ENCODE measurements at regions not wholly inside any gene's neighbourhood (a gene's known extent, or its start where the extent isn't known, plus 50 kb on each side); places are given as distances from the start of the nearest gene placed in this dataset.

- DNase-seq: no peak
- Histone ChIP-seq H3K9me3 (no peaks in the 10 kb centered on the region), H3K4me1 (no peaks in the 10 kb centered on the region), H3K27me3 (no peaks in the 10 kb centered on the region), H3K4me3 (no peak overlapping the region), H3K27ac (no peak overlapping the region), H3K36me3 (no peaks in the 10 kb centered on the region)
- intact Hi-C loops (cut with DNase I; ENCODE audit: low total_unique reads): no loop called here
- no peak for ATAC-seq
- in situ Hi-C loops (cut with MboI; ENCODE audit: low sequenced_read_pairs in 4 of 4): no loop called here
- TF ChIP-seq CTCF (IDR thresholded peaks at IDR 0.05 in 4 of 5, conservative IDR thresholded peaks at IDR 0.05 in 1 of 5): no peak
- no peak for TF ChIP-seq POLR2A (IDR thresholded peaks at IDR 0.05)
These were observed 153.0 kb downstream of the IRX2 start for GRCh38 chr5:2598503-2598902.

GRCh38 chr5:2594701-2595100, 156.8 kb downstream of the IRX2 start:
- Histone ChIP-seq H3K4me3 (no peak overlapping the region), H3K9me3 (no peaks in the 10 kb centered on the region), H3K4me1 (no peaks in the 10 kb centered on the region), H3K36me3 (no peaks in the 10 kb centered on the region), H3K27ac (no peak overlapping the region), H3K27me3 (no peaks in the 10 kb centered on the region)
- intact Hi-C loops (cut with DNase I; ENCODE audit: low total_unique reads): no loop called here
- DNase-seq (no peak), ATAC-seq (no peak)
- TF ChIP-seq POLR2A (IDR thresholded peaks at IDR 0.05) (no peak), CTCF (IDR thresholded peaks at IDR 0.05 in 4 of 5, conservative IDR thresholded peaks at IDR 0.05 in 1 of 5) (no peak)
- in situ Hi-C loops (cut with MboI; ENCODE audit: low sequenced_read_pairs in 4 of 4): no loop called here

GRCh38 chr5:2592766-2593165, 158.7 kb downstream of the IRX2 start:
- ATAC-seq (no peak), DNase-seq (no peak)
- Histone ChIP-seq H3K4me1 (no peaks in the 10 kb centered on the region), H3K4me3 (no peak overlapping the region), H3K27ac (no peak overlapping the region), H3K36me3 (no peaks in the 10 kb centered on the region), H3K9me3 (no peaks in the 10 kb centered on the region), H3K27me3 (no peaks in the 10 kb centered on the region)
- no peak for TF ChIP-seq POLR2A (IDR thresholded peaks at IDR 0.05)
- TF ChIP-seq CTCF (IDR thresholded peaks at IDR 0.05 in 4 of 5, conservative IDR thresholded peaks at IDR 0.05 in 1 of 5): no peak
- intact Hi-C loops (cut with DNase I; ENCODE audit: low total_unique reads): no loop called here
- in situ Hi-C loops (cut with MboI; ENCODE audit: low sequenced_read_pairs in 4 of 4): no loop called here

- H3K36me3 ChIP-seq: no peaks in the 10 kb centered on the region
- ATAC-seq (no peak), DNase-seq (no peak)
- in situ Hi-C loops (cut with MboI; ENCODE audit: low sequenced_read_pairs in 4 of 4) (no loop called here), intact Hi-C loops (cut with DNase I; ENCODE audit: low total_unique reads) (no loop called here)
- TF ChIP-seq CTCF (IDR thresholded peaks at IDR 0.05 in 4 of 5, conservative IDR thresholded peaks at IDR 0.05 in 1 of 5) (no peak), POLR2A (IDR thresholded peaks at IDR 0.05) (no peak)
- no peaks in the 10 kb centered on the region for H3K4me1 ChIP-seq
- H3K4me3 ChIP-seq: no peak overlapping the region
- no peak overlapping the region for H3K27ac ChIP-seq
- H3K27me3 ChIP-seq: no peaks in the 10 kb centered on the region
- H3K9me3 ChIP-seq: no peaks in the 10 kb centered on the region
These were observed 159.6 kb downstream of the IRX2 start for GRCh38 chr5:2591777-2592453.
